Coronary artery (tissue), 2 donors: ENCODE measurements at regions not wholly inside any gene's neighbourhood (a gene's known extent, or its start where the extent isn't known, plus 50 kb on each side); places are given as distances from the start of the nearest gene placed in this dataset.

Source experiments
- DNase-seq: peaks from one replicate; pipeline ENCODE4 v3.0.0-alpha.2; 2017; ENCODE audit warnings: low spot score
- H3K27ac ChIP-seq, 2 donors: fragments of 200-600 bp; sonication (generic); one replicate each; pipeline ENCODE4 v1.5.1; 2016 to 2019
- H3K4me3 ChIP-seq: fragments of 200-600 bp; sonication (generic); 2 replicates; pipeline ENCODE4 v1.5.1; 2016; ENCODE audit warnings: mild to moderate bottlenecking, moderate library complexity
- CTCF ChIP-seq: fragments of 200-600 bp; sonication (generic); IDR thresholded peaks from one replicate; pipeline ENCODE4 v1.5.1; 2019; ENCODE audit warnings: antibody characterized with exemption

- Histone ChIP-seq H3K27ac (no peak overlapping the region), H3K4me3 (no peak overlapping the region)
- no peak for DNase-seq
- TF ChIP-seq CTCF: no peak
These were observed 342.1 kb downstream of the RSL24D1 start for GRCh38 chr15:54854667-54855066.

- TF ChIP-seq CTCF: no peak
- no peak for DNase-seq
These were observed 346.6 kb downstream of the RSL24D1 start for GRCh38 chr15:54850101-54850500.

GRCh38 chr15:54843006-54843405 lies 353.7 kb downstream of the RSL24D1 start:
- no peak overlapping the region for H3K4me3 ChIP-seq
- TF ChIP-seq CTCF: no peak

More at GRCh38 chr15:54850101-54850500, 346.6 kb downstream of the RSL24D1 start:
- no peak overlapping the region for H3K4me3 ChIP-seq
- no peak overlapping the region for H3K27ac ChIP-seq

GRCh38 chr15:54841701-54842305 lies 354.9 kb downstream of the RSL24D1 start:
- Histone ChIP-seq H3K4me3 (no peak overlapping the region), H3K27ac (no peak overlapping the region)
- TF ChIP-seq CTCF: no peak
- no peak for DNase-seq

More at GRCh38 chr15:54843006-54843405, 353.7 kb downstream of the RSL24D1 start:
- H3K27ac ChIP-seq: no peak overlapping the region
- no peak for DNase-seq

- TF ChIP-seq CTCF: no peak
- Histone ChIP-seq H3K27ac (no peak overlapping the region), H3K4me3 (no peak overlapping the region)
- no peak for DNase-seq
These were observed 355.9 kb downstream of the RSL24D1 start for GRCh38 chr15:54840621-54841398.

GRCh38 chr15:54839379-54839778 lies 357.4 kb downstream of the RSL24D1 start:
- no peak for TF ChIP-seq CTCF
- DNase-seq: no peak
- H3K4me3 ChIP-seq: no peak overlapping the region
- H3K27ac ChIP-seq: no peak overlapping the region
